IMR-90 (cell line): ENCODE measurements at regions not wholly inside any gene's neighbourhood (a gene's known extent, or its start where the extent isn't known, plus 50 kb on each side); places are given as distances from the start of the nearest gene placed in this dataset.

Source experiments
- ATAC-seq: fragments of 200-7000 bp; cut with Tn5 transposase; 2 replicates; pipeline ENCODE4 v1.9.1; 2020; ENCODE audit warnings: low read depth, mild to moderate bottlenecking, moderate library complexity
- BruUV-seq: library from RNA; stranded (reverse); fragments of 400-500 nt; replicated peaks from 2 replicates; lab custom pipeline; 2021; lab: Mats Ljungman, UMichigan
- CTCF ChIA-PET: fragments of 300-600 bp; formaldehyde crosslinking; extraction: SDS; loops from one replicate; lab custom pipeline; 2021; ENCODE audit warnings: antibody characterized with exemption; lab: Yijun Ruan, JAX
- POLR2A ChIA-PET: fragments of 300-600 bp; sonication (Branson Sonifier 250); formaldehyde crosslinking; loops from one replicate; lab custom pipeline; 2022; ENCODE audit warnings: antibody characterized with exemption; ENCODE audit not compliant: unreplicated experiment; lab: Charles Lee
- DNase-seq: peaks from one replicate; pipeline ENCODE4 v3.0.0; 2013
- H2AFZ ChIP-seq: replicated peaks from 2 replicates; pipeline ENCODE3; 2013; ENCODE audit warnings: low read length, mild to moderate bottlenecking; ENCODE audit not compliant: poor library complexity
- H2AK5ac ChIP-seq: 2 replicates; pipeline ENCODE4 v1.6.1; 2013; ENCODE audit warnings: low read depth, low read length, inconsistent platforms
- H2AK9ac ChIP-seq: replicated peaks from 2 replicates; pipeline ENCODE3; 2013; ENCODE audit warnings: mild to moderate bottlenecking, low read depth, low read length, moderate library complexity; ENCODE audit not compliant: poor library complexity
- H2BK120ac ChIP-seq: 2 replicates; pipeline ENCODE4 v1.6.1; 2013; ENCODE audit warnings: low read depth, low read length, inconsistent platforms
- H2BK15ac ChIP-seq: 3 replicates; pipeline ENCODE4 v1.6.1; 2013; ENCODE audit warnings: low read depth, low read length, inconsistent platforms
- H2BK20ac ChIP-seq: 2 replicates; pipeline ENCODE4 v1.6.1; 2013; ENCODE audit warnings: low read depth, mild to moderate bottlenecking, inconsistent platforms, low read length, moderate library complexity
- H2BK5ac ChIP-seq: 2 replicates; pipeline ENCODE4 v1.6.1; 2013; ENCODE audit warnings: mild to moderate bottlenecking, low read depth, low read length, inconsistent platforms; ENCODE audit not compliant: poor library complexity, severe bottlenecking
- H3K14ac ChIP-seq: replicated peaks from 2 replicates; pipeline ENCODE4 v1.6.1; 2013; ENCODE audit warnings: low read depth, low read length, inconsistent platforms
- H3K18ac ChIP-seq: 2 replicates; pipeline ENCODE4 v1.6.1; 2013; ENCODE audit warnings: low read depth, low read length, control low read depth
- H3K23ac ChIP-seq: 2 replicates; pipeline ENCODE4 v1.6.1; 2013; ENCODE audit warnings: low read depth, low read length, inconsistent platforms
- H3K27ac ChIP-seq: 2 replicates; pipeline ENCODE4 v1.5.1; 2013; ENCODE audit warnings: mild to moderate bottlenecking, control low read depth, low read length; ENCODE audit not compliant: insufficient read depth
- H3K27me3 ChIP-seq: 2 replicates; pipeline ENCODE4 v1.6.1; 2013; ENCODE audit warnings: low read length; ENCODE audit not compliant: control insufficient read depth, insufficient read depth
- H3K36me3 ChIP-seq: 2 replicates; pipeline ENCODE4 v1.6.1; 2013; ENCODE audit warnings: low read length, mixed read lengths; ENCODE audit not compliant: control insufficient read depth, insufficient read depth
- H3K4ac ChIP-seq: 2 replicates; pipeline ENCODE4 v1.6.1; 2013; ENCODE audit warnings: low read depth, low read length, inconsistent platforms
- H3K4me1 ChIP-seq: 2 replicates; pipeline ENCODE4 v1.6.1; 2013; ENCODE audit warnings: low read length, mixed read lengths; ENCODE audit not compliant: control insufficient read depth, insufficient read depth
- H3K4me2 ChIP-seq: 2 replicates; pipeline ENCODE4 v1.6.1; 2013; ENCODE audit warnings: low read depth, mild to moderate bottlenecking, control low read depth, low read length, moderate library complexity
- H3K4me3 ChIP-seq: 2 replicates; pipeline ENCODE4 v1.5.1; 2013; ENCODE audit warnings: low read depth, mild to moderate bottlenecking, control low read depth, low read length, moderate library complexity; ENCODE audit not compliant: insufficient read depth
- H3K56ac ChIP-seq: 2 replicates; pipeline ENCODE4 v1.6.1; 2013; ENCODE audit warnings: low read length, inconsistent platforms; ENCODE audit not compliant: insufficient read depth; ENCODE audit errors: extremely low read depth
- H3K79me1 ChIP-seq, 2 experiments: 2 replicates each; pipeline ENCODE4 v1.6.1; 2013; ENCODE audit warnings: low read length in 2 of 2, inconsistent platforms in 1 of 2, low read depth in 1 of 2
- H3K9ac ChIP-seq: 2 replicates; pipeline ENCODE4 v1.6.1; 2013; ENCODE audit warnings: low read depth, low read length, control low read depth
- H3K9me1 ChIP-seq: 2 replicates; pipeline ENCODE4 v1.6.1; 2013; ENCODE audit warnings: low read length, inconsistent platforms; ENCODE audit not compliant: insufficient read depth
- H3K9me3 ChIP-seq: 2 replicates; pipeline ENCODE4 v1.6.1; 2013; ENCODE audit warnings: low read length; ENCODE audit not compliant: control insufficient read depth, insufficient read depth
- H4K20me1 ChIP-seq: 2 replicates; pipeline ENCODE4 v1.6.1; 2013; ENCODE audit warnings: low read length, inconsistent platforms; ENCODE audit not compliant: insufficient read depth
- H4K5ac ChIP-seq: 2 replicates; pipeline ENCODE4 v1.6.1; 2013; ENCODE audit warnings: mild to moderate bottlenecking, low read depth, low read length, control low read depth
- H4K8ac ChIP-seq, 2 experiments: 2 replicates each; pipeline ENCODE4 v1.6.1; 2013; ENCODE audit warnings: low read depth in 2 of 2, low read length in 2 of 2, control low read depth in 1 of 2, inconsistent platforms in 1 of 2
- H4K91ac ChIP-seq: 2 replicates; pipeline ENCODE4 v1.6.1; 2013; ENCODE audit warnings: low read depth, low read length, inconsistent platforms; ENCODE audit not compliant: insufficient read depth
- ELK1 ChIP-seq: fragments of 150-350 bp; IDR thresholded peaks from 2 replicates; pipeline ENCODE4 v1.6.1; 2016; ENCODE audit warnings: low read depth, mild to moderate bottlenecking, low read length, moderate library complexity, borderline replicate concordance
- SMC3 ChIP-seq: fragments of 150-350 bp; IDR thresholded peaks from 2 replicates; pipeline ENCODE4 v1.6.1; 2016; ENCODE audit warnings: low read depth, mild to moderate bottlenecking, antibody characterized with exemption, low read length, moderate library complexity
- USF2 ChIP-seq: fragments of 150-350 bp; IDR thresholded peaks from 2 replicates; pipeline ENCODE4 v1.6.1; 2017; ENCODE audit warnings: mild to moderate bottlenecking, antibody characterized with exemption, low read length, low read depth
- WGBS, 2 experiments: methylation state at CpG; one replicate each; pipeline versions ENCODE4 v1.1.5 to v1.1.7; 2013; ENCODE audit warnings: missing lambda C conversion rate in 2 of 2; ENCODE audit not compliant: insufficient read length in 1 of 2; ENCODE audit errors: extremely low coverage in 2 of 2; 5-methylcytosine and 5-hydroxymethylcytosine counted together
- dilution Hi-C: fragments of 300-500 bp; cut with HindIII; formaldehyde crosslinking; loops from one replicate; pipeline ENCODE4 v1.14.3; 2018; ENCODE audit warnings: low sequenced_read_pairs; ENCODE audit not compliant: unreplicated experiment
- in situ Hi-C: fragments of 300-500 bp; cut with MboI; formaldehyde crosslinking; loops from 3 replicates; pipeline ENCODE4 v1.14.3; 2019; ENCODE audit warnings: low sequenced_read_pairs, inconsistent platforms, mixed read lengths
- intact Hi-C: fragments of 100-400 bp; cut with micrococcal nuclease; formaldehyde crosslinking; loops from 2 replicates; pipeline ENCODE4 v1.10.0; 2022

GRCh38 chr10:47104786-47105385 lies 193.7 kb downstream of the PTPN20 start:
- BruUV-seq = no TSS peak
- dilution Hi-C loops = no loop called here
- peak overlapping the region; percentile 81 for H3K27ac ChIP-seq

More at GRCh38 chr10:47104786-47105385, 193.7 kb downstream of the PTPN20 start:
- Histone ChIP-seq H3K36me3 (no peaks in the 10 kb centered on the region), H2BK20ac (peak overlapping the region; percentile 92), H2AFZ (peak overlapping the region; percentile 60), H3K27me3 (no peaks in the 10 kb centered on the region), H3K14ac (peak overlapping the region; percentile 92), H2AK9ac (peak overlapping the region; percentile 53), H3K4me3 (no peak overlapping the region), H4K5ac (peak overlapping the region; percentile 86), H3K9ac (peak overlapping the region; percentile 56), H3K4me1 (peaks cover 20% of the 10 kb centered on the region), H2BK15ac (peak overlapping the region; percentile 87; the same call in 2 of the 3 replicates), H3K56ac (no peak overlapping the region), H4K20me1 (no peaks in the 10 kb centered on the region), H3K9me3 (peaks cover 7% of the 10 kb centered on the region; the same call in 1 of the 2 replicates), H3K9me1 (peaks cover 14% of the 10 kb centered on the region; the same call in 1 of the 2 replicates), H3K4ac (peak overlapping the region; percentile 95), H3K4me2 (no peak overlapping the region), H3K18ac (peak overlapping the region; percentile 73), H2AK5ac (peak overlapping the region; percentile 89), H4K8ac (peak overlapping the region; percentile 77 to 93), H4K91ac (peak overlapping the region; percentile 95), H3K79me1 (no peaks in the 10 kb centered on the region), H3K23ac (peak overlapping the region; percentile 94), H2BK5ac (peak overlapping the region; percentile 94), H2BK120ac (peak overlapping the region; percentile 96)
- CTCF ChIA-PET = interaction anchor here (1.3 kb wide), 1 partner anchor 56 kb away, joined by 3 read pairs; no protein-coding TSS in a partner anchor
- POLR2A ChIA-PET = interaction anchor here (0.6 kb wide), 1 partner anchor 33 kb away, joined by 3 read pairs; no protein-coding TSS in a partner anchor
- DNase-seq (peak; percentile 3), ATAC-seq (peak; percentile 3; the same call in 1 of the 2 replicates)
- in situ Hi-C loops (no loop called here), intact Hi-C loops (loop anchor here (5.0 kb wide), 1 partner anchor 53 kb away; no protein-coding TSS in a partner anchor)
- no CpG with 5 or more reads among the region's 4 CpGs for WGBS, 2 experiments
- TF ChIP-seq SMC3 = no peak
- 0 out of 2 replicates have a peak, but pooled peaks have one; percentile 6 for TF ChIP-seq USF2
- TF ChIP-seq ELK1 = no peak
